ENCODE measurements at regions not wholly inside any gene's neighbourhood (a gene's known extent, or its start where the extent isn't known, plus 50 kb on each side); places are given as distances from the start of the nearest gene placed in this dataset.

DNA sequence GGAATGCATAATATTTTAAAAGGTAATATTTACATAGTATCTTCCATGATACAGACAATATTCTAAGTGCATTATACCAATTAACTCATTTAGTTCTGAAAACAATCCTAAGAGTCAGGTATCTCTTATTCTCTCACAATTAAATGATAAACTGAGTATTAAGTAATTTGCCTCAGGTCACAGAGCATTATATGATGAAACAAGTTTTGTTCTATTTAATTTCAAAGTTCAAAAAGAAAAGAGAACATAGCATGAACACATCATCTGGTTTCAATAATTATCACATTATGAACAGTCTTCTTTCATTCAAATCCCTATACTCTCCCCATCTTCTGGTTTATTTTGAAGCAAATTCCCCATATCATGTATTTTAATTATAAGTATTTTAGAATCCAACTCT lies 927.5 kb downstream of the ADGRL2 start:
- BruUV-seq (replicated peaks), result no TSS peak
- H3K27me3 ChIP-seq (ENCODE audit: control insufficient read depth, insufficient read depth, low read length), result no peaks in the 10 kb centered on the region
- ATAC-seq (ENCODE audit: low read depth), result no peak
- TF ChIP-seq USF2 (IDR thresholded peaks at IDR 0.05; ENCODE audit: low read depth, low read length), result no peak
- no peak for TF ChIP-seq POLR2A (IDR thresholded peaks at IDR 0.05; ENCODE audit: low read depth, low read length)
- TF ChIP-seq, protein P1, sequence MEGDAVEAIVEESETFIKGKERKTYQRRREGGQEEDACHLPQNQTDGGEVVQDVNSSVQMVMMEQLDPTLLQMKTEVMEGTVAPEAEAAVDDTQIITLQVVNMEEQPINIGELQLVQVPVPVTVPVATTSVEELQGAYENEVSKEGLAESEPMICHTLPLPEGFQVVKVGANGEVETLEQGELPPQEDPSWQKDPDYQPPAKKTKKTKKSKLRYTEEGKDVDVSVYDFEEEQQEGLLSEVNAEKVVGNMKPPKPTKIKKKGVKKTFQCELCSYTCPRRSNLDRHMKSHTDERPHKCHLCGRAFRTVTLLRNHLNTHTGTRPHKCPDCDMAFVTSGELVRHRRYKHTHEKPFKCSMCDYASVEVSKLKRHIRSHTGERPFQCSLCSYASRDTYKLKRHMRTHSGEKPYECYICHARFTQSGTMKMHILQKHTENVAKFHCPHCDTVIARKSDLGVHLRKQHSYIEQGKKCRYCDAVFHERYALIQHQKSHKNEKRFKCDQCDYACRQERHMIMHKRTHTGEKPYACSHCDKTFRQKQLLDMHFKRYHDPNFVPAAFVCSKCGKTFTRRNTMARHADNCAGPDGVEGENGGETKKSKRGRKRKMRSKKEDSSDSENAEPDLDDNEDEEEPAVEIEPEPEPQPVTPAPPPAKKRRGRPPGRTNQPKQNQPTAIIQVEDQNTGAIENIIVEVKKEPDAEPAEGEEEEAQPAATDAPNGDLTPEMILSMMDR (conservative IDR thresholded peaks at IDR 0.05; ENCODE audit: low read depth, low read length), result no peak
- no peak for TF ChIP-seq BHLHE40 (IDR thresholded peaks at IDR 0.05; ENCODE audit: low read depth, low read length)
- TF ChIP-seq RCOR1 (IDR thresholded peaks at IDR 0.05; ENCODE audit: insufficient replicate concordance, low read length), result no peak
- no peak for TF ChIP-seq CEBPB (IDR thresholded peaks at IDR 0.05; ENCODE audit: low read depth, low read length)
- no peak for TF ChIP-seq CHD1 (IDR thresholded peaks at IDR 0.05; ENCODE audit: low read depth, low read length)
- no peak for TF ChIP-seq FOS (IDR thresholded peaks at IDR 0.05; ENCODE audit: low read depth, low read length)
- TF ChIP-seq, protein P2, sequence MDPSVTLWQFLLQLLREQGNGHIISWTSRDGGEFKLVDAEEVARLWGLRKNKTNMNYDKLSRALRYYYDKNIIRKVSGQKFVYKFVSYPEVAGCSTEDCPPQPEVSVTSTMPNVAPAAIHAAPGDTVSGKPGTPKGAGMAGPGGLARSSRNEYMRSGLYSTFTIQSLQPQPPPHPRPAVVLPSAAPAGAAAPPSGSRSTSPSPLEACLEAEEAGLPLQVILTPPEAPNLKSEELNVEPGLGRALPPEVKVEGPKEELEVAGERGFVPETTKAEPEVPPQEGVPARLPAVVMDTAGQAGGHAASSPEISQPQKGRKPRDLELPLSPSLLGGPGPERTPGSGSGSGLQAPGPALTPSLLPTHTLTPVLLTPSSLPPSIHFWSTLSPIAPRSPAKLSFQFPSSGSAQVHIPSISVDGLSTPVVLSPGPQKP (IDR thresholded peaks at IDR 0.05; ENCODE audit: borderline replicate concordance, low read depth, low read length), result no peak
- no peak for TF ChIP-seq NFE2L2 (IDR thresholded peaks at IDR 0.05; ENCODE audit: low read depth, low read length)
- TF ChIP-seq RFX5 (IDR thresholded peaks at IDR 0.05; ENCODE audit: low read depth, low read length), result no peak
- no peak for TF ChIP-seq MXI1 (IDR thresholded peaks at IDR 0.05; ENCODE audit: borderline replicate concordance, low read depth, low read length)
- TF ChIP-seq MAZ (IDR thresholded peaks at IDR 0.05; ENCODE audit: borderline replicate concordance, low read depth, low read length), result no peak
- TF ChIP-seq SMC3 (IDR thresholded peaks at IDR 0.05; ENCODE audit: low read depth, low read length), result no peak
- no peak for TF ChIP-seq MAFK (IDR thresholded peaks at IDR 0.05; ENCODE audit: low read depth, low read length)
- no peak for TF ChIP-seq RAD21 (IDR thresholded peaks at IDR 0.05; ENCODE audit: low read length)
- H4K20me1 ChIP-seq (ENCODE audit: insufficient read depth, low read length), result no peaks in the 10 kb centered on the region
- intact Hi-C loops (cut with micrococcal nuclease) (loop anchor here (5.0 kb wide), 1 partner anchor 34 kb away; no protein-coding TSS in a partner anchor), in situ Hi-C loops (cut with MboI; ENCODE audit: low sequenced_read_pairs) (no loop called here), dilution Hi-C loops (cut with HindIII; ENCODE audit: low sequenced_read_pairs, unreplicated experiment) (no loop called here)
- H3K4me3 ChIP-seq (ENCODE audit: insufficient read depth, low read depth, low read length), result no peak overlapping the region
- H2AK5ac ChIP-seq (ENCODE audit: low read depth, low read length), result no peak overlapping the region
- H3K4me1 ChIP-seq (ENCODE audit: control insufficient read depth, insufficient read depth, low read length), result no peaks in the 10 kb centered on the region
- ChIA-PET POLR2A (ENCODE audit: unreplicated experiment) (no interaction called here), CTCF (no interaction called here)
- DNase-seq, result no peak
- no peak overlapping the region for H3K4me2 ChIP-seq (ENCODE audit: low read depth, low read length)
- no peaks in the 10 kb centered on the region for H3K36me3 ChIP-seq (ENCODE audit: control insufficient read depth, insufficient read depth, low read length)
- no peak overlapping the region for H2AFZ ChIP-seq (replicated peaks; ENCODE audit: low read length, poor library complexity)
- H3K14ac ChIP-seq (replicated peaks; ENCODE audit: low read depth, low read length), result no peak overlapping the region
- H2AK9ac ChIP-seq (replicated peaks; ENCODE audit: low read depth, low read length, poor library complexity), result no peak overlapping the region
- no peaks in the 10 kb centered on the region for H3K9me1 ChIP-seq (ENCODE audit: insufficient read depth, low read length)
- no peak overlapping the region for H4K8ac ChIP-seq (ENCODE audit: low read depth in 2 of 2, low read length in 2 of 2)
- H4K91ac ChIP-seq (ENCODE audit: insufficient read depth, low read depth, low read length), result no peak overlapping the region
- H2BK120ac ChIP-seq (ENCODE audit: low read depth, low read length), result no peak overlapping the region
- H2BK5ac ChIP-seq (ENCODE audit: low read depth, low read length, poor library complexity, severe bottlenecking), result no peak overlapping the region
- H3K18ac ChIP-seq (ENCODE audit: low read depth, low read length), result no peak overlapping the region
- H3K79me1 ChIP-seq (ENCODE audit: low read depth in 1 of 2, low read length in 2 of 2), result no peaks in the 10 kb centered on the region
- no peak overlapping the region for H3K56ac ChIP-seq (ENCODE audit: extremely low read depth, insufficient read depth, low read length)
- H3K4ac ChIP-seq (ENCODE audit: low read depth, low read length), result no peak overlapping the region
- no peak overlapping the region for H3K9ac ChIP-seq (ENCODE audit: low read depth, low read length)
- no peak overlapping the region for H2BK20ac ChIP-seq (ENCODE audit: low read depth, low read length)
- no peak overlapping the region for H3K27ac ChIP-seq (ENCODE audit: insufficient read depth, low read length)
- no peak overlapping the region for H4K5ac ChIP-seq (ENCODE audit: low read depth, low read length)
- peaks cover 4% of the 10 kb centered on the region; the same call in 1 of the 2 replicates for H3K9me3 ChIP-seq (ENCODE audit: control insufficient read depth, insufficient read depth, low read length)
- H2BK15ac ChIP-seq (ENCODE audit: low read depth, low read length), result no peak overlapping the region
- H3K23ac ChIP-seq (ENCODE audit: low read depth, low read length), result no peak overlapping the region
